Eye (tissue), 1 donor: ENCODE measurements at regions not wholly inside any gene's neighbourhood (a gene's known extent, or its start where the extent isn't known, plus 50 kb on each side); places are given as distances from the start of the nearest gene placed in this dataset.
"Not testable (repeated sequence)": the region's sequence is repeated elsewhere in the genome, so short reads cannot be mapped to it uniquely, and the experiment has no call there.

Experiments used
- DNase-seq: peaks from one replicate; pipeline ENCODE4 v3.0.0-alpha.2; 2015

DNA sequence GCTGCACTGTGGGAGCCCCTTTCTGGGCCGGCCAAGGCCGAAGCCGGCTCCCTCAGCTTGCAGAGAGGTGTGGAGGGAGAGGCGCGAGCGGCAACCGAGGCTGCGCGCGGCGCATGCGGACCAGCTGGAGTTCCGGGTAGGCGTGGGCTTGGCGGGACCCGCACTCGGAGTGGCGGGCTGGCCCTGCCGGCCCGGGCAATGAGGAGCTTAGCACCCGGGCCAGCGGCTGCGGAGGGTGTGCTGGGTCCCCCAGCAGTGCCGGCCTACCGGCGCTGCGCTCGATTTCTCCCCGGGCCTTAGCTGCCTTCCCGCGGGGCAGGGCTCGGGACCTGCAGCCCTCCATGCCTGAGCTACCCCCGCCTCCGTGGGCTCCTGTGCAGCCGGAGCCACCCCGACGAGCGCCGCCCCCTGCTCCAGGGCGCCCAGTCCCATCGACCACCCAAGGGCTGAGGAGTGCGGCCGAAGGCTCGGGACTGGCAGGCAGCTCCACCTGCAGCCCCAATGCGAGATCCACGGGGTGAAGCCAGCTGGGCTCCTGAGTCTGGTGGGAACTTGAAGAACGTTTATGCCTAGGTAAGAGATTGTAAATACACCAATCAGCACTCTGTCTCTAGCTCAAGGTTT, 777.9 kb downstream of the CDH11 start:
- DNase-seq, result not testable (repeated sequence)

DNA sequence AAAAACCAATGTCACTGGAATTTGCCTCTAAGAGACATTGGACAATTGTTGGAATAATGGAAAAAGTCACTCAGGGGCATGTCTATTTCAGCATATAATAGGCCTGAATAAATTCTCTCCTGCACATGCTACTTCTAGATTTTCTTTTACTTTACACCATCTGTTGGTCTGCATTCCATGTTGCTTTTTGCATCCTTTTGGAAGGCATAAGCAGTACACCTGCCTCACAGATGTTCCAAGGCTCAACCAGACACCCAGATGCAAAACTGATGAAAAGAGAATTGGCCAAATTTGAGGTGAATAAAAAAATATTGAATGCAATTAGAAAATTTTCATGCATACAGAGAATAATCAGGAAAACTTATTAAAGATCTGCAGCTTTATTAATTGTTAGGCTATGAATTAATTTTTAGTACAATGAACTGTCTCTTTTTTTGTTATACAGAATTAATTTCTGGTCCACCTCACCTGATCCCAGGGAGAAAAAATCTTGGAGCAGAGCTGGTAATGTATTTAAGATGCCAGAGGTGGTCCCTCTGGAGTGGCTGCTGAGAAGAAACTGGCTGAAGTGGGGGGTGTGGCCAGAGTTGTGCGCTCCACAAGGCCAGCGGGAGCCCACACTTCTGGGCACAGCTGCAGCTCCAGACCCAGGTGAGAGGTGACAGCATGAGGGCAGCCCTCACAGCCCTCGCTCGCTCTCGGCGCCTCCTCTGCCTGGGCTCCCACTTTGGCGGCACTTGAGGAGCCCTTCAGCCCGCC, 778.6 kb downstream of the CDH11 start:
- no peak for DNase-seq

DNA sequence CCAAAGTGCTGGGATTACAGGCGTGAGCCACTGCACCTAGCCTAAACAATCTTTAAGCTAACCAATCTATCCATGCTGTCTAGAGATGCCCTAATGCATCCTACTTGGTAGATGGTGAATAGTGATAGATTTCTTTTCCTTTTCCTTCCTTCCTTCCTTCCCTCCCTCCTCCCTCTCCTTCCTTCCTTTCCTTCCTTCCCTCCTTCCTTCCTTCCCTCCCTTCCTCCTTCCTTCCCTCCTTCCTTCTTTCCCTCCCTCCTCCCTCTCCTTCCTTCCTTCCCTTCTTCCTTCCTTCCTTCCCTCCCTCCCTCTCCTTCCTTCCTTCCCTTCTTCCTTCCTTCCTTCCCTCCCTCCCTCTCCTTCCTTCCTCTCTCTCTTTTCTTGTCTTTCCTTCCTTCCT, 780.5 kb downstream of the CDH11 start:
- not testable (repeated sequence) for DNase-seq

DNA sequence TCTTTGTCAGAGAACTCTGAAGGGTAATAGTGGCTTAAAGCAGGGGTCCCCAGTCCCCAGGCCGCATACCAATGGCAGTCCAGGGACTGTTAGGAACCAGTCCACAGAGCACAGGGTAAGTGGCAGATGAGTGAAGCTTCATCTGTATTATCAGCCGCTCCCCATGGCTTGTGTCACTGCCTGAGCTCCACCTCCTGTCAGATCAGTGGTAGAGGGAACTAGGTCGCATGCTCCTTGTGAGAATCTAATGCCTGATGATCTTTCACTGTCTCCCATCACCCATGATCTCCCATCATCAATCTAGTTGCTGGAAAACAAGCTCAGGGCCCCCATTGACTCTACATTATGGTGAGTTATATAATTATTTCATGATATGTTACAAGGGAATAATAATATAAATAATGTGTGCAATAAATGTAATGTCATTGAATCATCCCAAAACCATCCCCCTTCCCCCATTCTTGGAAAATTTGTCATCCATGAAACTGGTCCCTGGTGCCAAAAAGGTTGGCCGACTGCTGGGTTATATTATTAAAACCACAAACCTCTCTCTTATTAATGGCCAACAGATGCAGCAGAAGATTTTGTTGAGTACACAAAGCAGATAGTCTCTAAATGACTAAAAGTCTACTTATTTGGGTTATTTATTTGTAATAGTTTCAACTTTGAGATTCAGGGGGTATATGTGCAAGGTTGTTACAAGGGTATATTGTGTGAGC, 782.7 kb downstream of the CDH11 start:
- DNase-seq, result no peak

DNA sequence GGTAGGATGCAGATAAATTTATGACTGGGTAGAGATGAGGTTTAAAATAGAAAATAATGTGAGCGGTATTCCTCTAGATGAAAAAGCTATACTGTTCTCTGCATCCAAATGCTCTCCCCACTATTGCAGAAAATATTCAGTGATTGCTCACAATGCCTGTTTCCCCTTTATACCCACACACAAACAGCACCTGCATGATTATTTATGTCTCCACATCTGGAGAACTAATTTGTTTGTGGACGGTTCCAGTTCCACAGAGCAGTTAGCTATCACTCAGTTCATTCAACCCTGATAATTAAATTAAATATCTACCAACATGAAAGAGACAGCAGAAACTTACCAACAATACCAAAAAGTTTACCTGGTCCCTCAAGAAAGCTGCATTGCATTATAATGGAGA, 800.0 kb downstream of the CDH11 start:
- no peak for DNase-seq

DNA sequence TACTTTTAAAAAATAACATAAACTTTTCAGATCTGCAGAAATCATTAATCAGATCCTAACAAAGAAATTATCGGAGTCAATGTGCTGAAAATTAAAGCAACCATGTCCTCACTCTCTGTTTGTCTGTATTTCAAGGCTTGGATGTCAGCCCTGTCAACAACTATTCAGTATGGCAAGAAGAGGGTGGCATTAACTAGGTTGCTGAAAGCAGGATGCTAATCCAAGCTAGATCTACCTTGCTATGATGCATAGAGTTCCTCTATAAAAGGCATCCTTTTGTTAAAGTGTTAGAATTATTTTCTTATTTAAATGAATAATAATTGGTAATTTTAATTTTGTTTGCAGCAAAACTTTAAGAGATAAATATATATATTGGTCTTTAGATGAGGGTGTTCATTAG, 800.8 kb downstream of the CDH11 start:
- DNase-seq, result no peak

DNA sequence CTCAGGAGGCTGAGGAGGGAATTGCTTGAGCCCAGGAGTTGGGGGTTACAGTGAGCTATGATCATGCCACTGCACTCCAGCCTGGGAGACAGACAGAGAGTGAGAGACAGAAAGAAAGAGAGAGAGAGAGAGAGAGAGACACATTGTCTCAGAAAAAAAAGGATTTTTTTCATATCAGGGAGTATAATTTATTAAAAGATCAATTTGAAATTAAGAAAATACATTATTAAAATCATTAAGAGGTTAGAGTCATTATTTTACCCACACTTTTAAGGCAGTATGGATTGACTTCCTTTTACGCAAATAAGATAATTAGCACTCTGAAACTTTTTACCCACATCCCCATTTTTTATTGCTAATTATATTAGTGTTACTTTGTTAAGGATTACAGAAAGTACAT, 804.3 kb downstream of the CDH11 start:
- no peak for DNase-seq

DNA sequence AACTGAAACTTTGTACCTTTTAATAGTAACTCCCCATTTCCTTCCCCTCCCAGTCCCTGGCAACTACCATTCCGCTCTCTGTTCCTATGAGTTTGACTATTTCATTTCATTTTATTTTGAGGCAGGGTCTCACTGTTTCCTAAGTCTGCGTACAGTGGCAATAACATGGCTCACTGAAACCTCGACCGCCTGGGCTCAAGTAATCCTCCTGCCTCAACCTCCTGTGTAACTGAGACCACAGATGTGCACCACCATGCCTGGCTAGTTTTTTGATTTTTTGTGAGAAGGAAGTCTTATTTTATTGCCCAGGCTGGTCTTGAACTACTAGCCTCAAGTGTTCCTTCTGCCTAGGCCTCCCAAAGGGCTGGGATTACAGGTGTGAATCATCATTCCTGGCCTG, 808.1 kb downstream of the CDH11 start:
- no peak for DNase-seq

DNA sequence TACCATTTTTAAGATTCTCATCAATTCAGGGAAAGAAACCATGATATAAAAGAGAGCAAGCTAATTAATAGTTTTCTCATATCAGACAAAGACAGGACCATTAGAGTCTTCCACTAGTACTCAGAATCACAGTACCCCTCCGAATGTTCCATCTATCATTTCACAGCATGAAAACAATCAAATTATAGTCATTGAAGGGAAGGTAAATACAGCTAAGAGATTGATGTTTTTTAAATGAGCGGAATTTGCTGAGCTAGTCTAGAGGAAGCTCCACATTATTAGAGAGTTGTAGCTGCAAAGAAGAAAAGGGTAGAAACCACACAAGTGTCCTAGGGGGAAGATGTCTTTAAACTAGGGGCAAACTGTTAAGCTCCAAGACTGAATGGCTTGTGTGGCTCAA, 808.9 kb downstream of the CDH11 start:
- DNase-seq, result no peak

DNA sequence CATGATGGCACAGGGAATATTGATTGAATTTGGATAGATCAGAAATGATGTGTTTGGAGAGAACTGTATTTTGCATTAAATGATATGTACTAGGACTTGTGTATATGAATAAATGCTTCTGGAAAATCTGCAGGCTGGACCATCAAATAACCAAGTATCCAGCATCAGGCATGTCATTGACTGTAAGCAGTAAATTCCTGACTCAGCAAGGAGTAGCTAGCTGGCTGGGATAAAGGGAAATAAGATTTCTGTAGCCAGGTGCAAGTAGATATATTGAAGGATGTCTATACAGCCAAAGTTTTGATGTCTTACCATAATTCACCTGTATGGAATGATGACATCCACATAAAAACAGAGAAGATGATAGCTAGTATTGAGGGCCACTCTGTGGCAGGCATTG, 809.6 kb downstream of the CDH11 start:
- no peak for DNase-seq

DNA sequence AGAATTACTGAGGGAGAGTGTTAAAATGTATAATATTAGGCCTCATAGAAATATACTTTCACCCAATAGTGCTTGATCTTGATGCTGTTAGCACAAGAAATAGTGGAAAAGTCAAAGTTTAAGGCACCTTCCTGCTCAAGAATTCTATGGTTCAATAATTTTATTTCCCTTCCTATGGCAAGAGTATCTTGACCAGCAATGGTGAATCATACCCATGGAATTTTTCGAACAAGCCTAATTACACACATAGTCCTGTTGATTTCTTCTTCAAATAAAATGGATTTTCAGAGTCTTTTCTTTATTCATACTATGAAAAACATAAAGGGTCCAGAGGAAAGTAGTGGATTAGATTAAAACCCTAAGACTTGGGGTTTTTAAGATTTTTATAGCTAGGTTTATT, 810.6 kb downstream of the CDH11 start:
- DNase-seq, result no peak

DNA sequence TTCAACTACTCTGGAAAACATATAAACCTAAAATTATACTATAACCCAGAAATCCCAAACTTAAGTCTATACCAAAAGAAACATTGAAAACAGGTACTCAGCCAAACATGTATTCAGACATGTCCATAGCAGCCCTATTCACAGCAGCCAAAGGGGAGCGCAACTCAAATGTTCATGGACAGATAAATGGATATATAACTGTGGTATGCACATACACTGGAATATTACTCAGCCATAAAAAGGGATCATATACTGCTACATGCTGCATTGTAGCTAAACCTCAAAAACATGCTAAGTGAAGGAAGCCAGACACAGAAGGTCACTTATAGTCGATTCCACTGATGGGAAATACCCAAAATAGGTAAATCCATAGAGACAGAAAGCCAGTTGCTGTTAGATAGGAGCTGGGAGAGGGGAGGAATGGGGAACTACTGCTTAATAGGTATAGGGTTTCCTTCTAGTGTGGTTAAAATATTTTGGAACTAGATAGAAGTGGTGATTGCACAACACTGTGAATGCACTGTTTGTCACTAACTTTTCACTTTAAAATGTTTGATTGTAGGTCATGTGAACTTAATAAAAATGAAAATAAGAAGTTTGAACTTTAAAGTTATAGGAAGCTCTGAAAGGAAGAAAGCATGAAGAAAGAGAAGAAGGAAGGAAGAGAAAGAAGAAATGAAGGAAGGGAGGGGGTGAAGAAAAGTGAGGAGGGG, 812.3 kb downstream of the CDH11 start:
- DNase-seq, result no peak

DNA sequence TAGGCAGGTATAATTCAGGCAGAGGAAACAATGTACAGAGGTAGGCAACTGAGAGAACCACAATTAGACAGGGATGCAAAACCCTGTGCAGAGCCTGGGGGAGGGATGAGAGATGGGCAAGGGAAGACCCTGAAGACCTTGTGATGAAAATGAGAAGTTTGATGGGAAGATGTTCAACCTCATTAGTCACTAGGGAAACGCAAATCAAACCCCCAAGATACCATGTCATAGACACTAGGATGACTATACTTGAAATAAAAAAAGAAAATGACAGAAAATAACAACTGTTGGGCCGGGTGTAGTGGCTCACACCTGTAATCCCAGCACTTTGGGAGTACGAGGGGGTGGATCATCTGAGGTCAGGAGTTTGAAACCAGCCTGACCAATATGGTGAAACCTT, 813.1 kb downstream of the CDH11 start:
- no peak for DNase-seq

DNA sequence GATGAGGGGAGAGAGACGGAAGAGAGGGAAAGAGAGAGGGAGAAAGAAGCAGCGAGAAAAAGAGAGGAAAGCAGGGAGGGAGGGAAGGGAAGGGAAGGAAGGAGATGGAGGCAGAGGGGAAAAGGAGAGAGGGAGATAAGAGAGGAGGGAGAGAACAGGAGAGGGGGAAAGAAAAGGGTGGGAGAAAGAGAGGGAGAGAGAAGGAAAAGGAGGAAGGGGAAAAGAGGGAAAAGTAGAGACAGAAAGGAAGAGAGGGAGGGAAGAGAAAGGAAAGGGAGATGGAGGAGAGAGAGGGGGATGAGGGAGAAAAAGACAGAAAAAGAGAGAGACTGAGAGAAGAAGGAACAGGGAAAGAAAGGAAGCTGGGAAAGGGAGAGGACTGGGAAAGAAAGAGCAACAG, 814.4 kb downstream of the CDH11 start:
- no peak for DNase-seq

DNA sequence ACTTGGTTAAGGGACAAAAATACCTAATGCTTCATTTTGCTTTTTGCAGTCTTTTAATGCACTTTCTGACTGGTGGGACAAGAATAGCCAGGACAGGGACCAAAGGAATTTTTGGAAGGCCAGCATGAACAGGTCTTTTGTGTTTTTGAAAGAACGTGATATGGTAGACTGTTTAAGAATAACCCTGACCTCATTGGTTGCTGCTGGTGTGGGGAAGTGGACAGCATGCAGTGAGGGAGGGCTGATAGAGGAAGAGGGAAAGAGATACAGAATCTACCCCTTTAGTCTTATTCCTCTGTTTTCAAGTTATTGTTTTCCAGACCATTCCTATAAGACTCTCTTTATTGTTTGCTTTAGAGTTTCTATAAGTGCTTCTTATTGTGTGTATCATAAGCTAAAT, 816.2 kb downstream of the CDH11 start:
- no peak for DNase-seq

DNA sequence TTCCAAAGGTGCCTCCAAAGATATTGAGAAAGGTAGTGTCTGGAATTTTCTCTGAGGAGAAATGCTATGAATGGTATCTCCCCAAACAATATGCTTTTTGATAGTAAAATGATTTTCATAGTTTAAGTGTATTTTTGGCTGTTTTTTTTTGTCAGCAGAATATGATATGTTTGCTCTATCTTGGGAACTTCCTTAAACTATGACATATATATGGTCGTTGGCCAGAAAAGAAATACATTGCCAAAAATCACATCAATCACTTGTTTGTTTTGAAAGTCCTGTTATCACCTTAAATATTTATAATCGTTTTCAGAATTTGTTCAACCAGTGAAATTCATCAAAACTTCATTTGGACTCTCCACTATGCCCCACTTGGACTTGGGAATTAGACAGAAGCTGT, 816.9 kb downstream of the CDH11 start:
- DNase-seq, result no peak

DNA sequence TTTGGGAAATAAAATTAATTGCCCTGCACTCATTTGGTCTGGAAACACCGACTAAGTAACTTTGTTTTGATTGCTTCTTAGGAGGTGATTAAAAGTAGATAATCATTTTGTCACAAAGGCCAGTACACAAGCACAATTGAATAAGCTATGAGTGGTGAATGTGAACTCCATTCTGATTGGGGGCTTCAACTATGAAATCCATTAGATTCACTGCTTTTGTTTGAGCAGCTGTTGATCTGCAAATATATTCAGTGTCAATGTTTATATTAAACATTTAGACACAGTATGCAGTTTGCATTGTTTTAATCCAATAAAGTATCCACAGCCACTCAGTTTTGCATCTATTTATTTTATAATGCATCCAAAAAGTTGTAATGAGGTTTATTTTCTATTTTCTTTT, 817.5 kb downstream of the CDH11 start:
- DNase-seq, result no peak

DNA sequence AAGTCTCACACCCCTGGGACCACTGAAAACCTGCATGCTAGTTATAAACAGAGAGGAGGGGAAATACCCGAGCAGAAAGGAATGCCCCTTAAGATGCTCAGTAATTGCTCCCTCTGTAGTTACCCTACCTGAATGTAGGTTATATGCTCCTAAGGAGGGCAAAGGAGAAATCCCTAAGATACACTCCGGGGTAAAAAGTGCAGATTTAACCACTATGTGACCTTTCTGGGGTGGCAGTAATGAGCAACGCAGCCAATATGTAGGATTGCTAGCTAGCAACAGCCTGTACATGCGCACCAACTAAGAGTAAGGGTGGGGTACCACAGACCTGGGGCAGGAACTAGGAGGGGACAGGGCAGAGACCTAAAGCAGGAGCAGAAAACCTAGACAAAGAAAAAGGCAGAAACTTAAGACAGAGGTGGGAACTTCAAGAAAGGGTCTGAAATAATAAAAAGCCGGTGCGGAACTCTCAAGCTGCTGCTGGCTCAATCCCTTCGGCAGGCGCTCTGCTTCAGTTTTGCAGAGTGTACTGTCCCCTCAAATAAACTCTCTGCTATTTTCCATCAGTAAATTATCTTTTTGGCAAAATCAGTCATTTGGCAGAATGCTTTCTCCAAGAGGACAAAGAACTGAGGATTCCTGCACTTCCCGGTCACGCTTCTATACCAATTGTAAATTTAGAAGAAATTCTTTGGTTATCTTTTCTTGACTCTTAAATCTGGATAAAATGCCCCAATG, 823.8 kb downstream of the CDH11 start:
- no peak for DNase-seq

DNA sequence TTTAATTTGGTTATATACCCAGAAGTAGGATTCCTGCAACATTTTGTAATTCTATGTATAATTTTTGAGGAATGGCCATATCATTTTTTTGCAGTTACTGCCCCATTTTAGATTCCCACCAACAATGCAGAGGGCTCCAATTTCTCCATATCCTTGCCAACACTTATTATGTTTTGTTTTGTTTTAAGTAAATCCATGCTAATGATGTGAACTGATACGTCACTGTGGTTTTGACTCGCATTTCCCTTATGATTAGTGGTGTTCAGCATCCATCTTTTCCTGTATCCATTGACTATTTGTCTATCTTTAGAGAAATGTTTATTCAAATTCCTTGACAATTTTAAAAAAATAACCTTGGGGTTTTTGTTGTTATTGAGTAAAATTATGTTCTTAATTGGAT, 826.4 kb downstream of the CDH11 start:
- no peak for DNase-seq

DNA sequence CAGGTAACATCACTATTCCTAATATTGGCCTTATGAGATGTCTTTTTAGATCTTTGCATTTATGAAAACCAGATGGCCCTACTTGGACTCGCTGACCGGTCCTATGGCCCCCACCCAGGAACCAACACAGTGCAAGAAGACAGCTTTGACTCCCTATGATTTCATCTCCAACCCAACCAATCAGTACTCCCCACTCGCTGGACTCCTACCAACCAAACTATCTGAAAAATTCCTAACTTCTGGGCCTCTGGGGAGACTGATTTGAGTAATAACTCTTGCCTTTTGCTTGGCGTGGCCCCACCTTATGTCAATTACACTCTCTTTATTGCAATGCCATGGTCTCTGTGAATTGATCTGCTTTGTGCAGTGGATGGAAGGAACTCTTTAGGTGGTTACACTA, 828.9 kb downstream of the CDH11 start:
- DNase-seq, result no peak

DNA sequence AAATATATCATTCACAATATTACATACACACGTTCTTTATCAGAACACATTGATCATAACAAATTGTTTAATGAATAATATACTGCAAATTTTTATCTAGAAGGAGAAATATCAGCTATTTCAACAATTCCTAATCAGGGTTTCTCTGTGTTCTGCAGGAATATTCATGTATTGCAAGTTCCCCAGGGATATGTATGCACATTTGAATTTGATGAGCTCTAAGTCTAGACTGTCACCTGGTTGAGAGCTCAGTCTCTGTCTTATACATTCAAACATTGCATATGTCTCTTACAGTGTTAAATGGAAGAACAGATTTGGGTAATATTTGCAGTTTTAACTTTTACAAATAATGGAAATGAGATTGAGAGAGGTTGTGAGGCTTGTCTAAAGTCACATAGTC, 829.7 kb downstream of the CDH11 start:
- no peak for DNase-seq

DNA sequence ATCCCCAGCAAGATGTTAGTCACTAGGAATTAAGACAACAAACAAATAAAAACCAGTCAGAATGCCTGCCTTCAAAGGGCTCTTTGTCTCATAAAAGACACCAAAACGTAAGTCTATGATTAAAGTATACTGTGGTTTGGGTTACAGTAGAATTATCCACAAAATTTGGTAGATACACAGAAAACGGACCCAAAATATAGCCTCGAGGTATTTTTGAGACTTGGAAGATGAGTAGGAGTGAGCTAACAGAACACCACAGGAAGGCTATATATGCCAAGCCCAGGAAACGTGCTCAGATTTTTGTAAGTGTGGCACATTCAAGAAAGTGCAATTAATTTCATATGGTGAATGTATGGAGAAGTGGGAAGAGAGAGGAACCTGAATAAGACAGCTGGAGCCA, 831.4 kb downstream of the CDH11 start:
- DNase-seq, result no peak
